ENCODE measurements at regions not wholly inside any gene's neighbourhood (a gene's known extent, or its start where the extent isn't known, plus 50 kb on each side); places are given as distances from the start of the nearest gene placed in this dataset.

DNA sequence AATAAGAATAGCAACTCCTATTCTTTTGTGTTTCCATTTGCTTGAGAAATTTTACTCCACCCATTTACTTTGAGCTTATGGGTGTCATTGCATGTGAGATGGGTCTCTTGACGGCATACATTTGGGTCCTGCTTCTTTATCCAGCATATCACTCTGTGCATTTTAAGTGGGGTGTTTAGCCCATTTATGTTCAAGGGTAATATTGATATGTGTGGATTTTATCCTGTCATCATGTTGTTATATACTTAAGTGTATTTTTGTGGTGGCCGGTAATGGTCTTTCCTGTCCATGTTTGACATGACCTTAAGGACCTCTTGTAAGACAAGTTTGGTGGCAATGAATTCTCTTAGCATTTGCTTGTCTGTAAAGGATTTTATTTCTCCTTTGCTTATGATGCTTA, 100.1 kb downstream of the ATP23 start:
- POLR2A ChIA-PET, result no interaction called here
- peaks cover 0 to 12% (median 0%) of the 10 kb centered on the region in 5 experiments for H3K9me3 ChIP-seq (ENCODE audit: control extremely low read depth in 1 of 5, control insufficient read depth in 4 of 5, insufficient read depth in 2 of 5, low read depth in 1 of 5, low read length in 4 of 5)
- H3K4me3 ChIP-seq (ENCODE audit: control insufficient read depth in 1 of 7, extremely low read depth in 1 of 7, insufficient read depth in 4 of 7, low read depth in 2 of 7, low read length in 6 of 7), result no peak overlapping the region
- CTCF ChIA-PET, result no interaction called here
- no peaks in the 10 kb centered on the region for H3K27me3 ChIP-seq (replicated peaks in 2 of 5; ENCODE audit: control insufficient read depth in 4 of 5, insufficient read depth in 5 of 5, low read length in 4 of 5)
- no CpG with 5 or more reads among the region's 2 CpGs for WGBS (ENCODE audit: insufficient coverage)
- H3K36me3 ChIP-seq (ENCODE audit: control insufficient read depth in 4 of 4, insufficient read depth in 4 of 4, low read length in 3 of 4), result no peaks in the 10 kb centered on the region
- DNase-seq, result no peak
- H3K4me1 ChIP-seq (ENCODE audit: control extremely low read depth in 1 of 4, control insufficient read depth in 4 of 4, insufficient read depth in 4 of 4, low read length in 3 of 4), result no peaks in the 10 kb centered on the region
- no peak overlapping the region for H3K27ac ChIP-seq (ENCODE audit: insufficient read depth in 1 of 2, low read depth in 1 of 2, low read length in 2 of 2, poor library complexity in 1 of 2, severe bottlenecking in 2 of 2)

DNA sequence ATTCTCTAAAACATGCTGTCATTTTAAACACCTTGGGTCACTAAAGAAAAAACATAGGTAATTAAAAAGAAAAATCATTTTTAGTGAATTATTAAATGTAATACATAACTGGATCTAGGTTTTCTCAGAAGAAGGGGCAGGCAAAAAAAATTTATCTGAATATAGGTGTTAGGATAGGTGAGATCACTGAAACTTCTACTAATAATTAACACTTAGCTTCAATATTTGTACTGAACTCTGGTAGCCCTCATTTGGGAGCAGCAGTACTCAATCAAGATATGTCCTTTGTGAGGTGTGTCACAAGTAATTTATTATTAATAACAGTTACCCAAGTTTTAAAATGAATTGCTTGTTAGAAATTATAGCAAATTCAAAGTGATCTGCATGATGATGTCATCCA, 103.6 kb downstream of the ATP23 start:
- ChIA-PET POLR2A (no interaction called here), CTCF (no interaction called here)
- Histone ChIP-seq H3K27ac (ENCODE audit: insufficient read depth in 1 of 2, low read depth in 1 of 2, low read length in 2 of 2, poor library complexity in 1 of 2, severe bottlenecking in 2 of 2) (no peak overlapping the region), H3K4me1 (ENCODE audit: control extremely low read depth in 1 of 4, control insufficient read depth in 4 of 4, insufficient read depth in 4 of 4, low read length in 3 of 4) (no peaks in the 10 kb centered on the region), H3K4me3 (ENCODE audit: control insufficient read depth in 1 of 7, extremely low read depth in 1 of 7, insufficient read depth in 4 of 7, low read depth in 2 of 7, low read length in 6 of 7) (no peak overlapping the region), H3K27me3 (replicated peaks in 2 of 5; ENCODE audit: control insufficient read depth in 4 of 5, insufficient read depth in 5 of 5, low read length in 4 of 5) (no peaks in the 10 kb centered on the region), H3K9me3 (ENCODE audit: control extremely low read depth in 1 of 5, control insufficient read depth in 4 of 5, insufficient read depth in 2 of 5, low read depth in 1 of 5, low read length in 4 of 5) (peaks cover 0 to 6% (median 0%) of the 10 kb centered on the region in 5 experiments), H3K36me3 (ENCODE audit: control insufficient read depth in 4 of 4, insufficient read depth in 4 of 4, low read length in 3 of 4) (no peaks in the 10 kb centered on the region)
- DNase-seq, result no peak

DNA sequence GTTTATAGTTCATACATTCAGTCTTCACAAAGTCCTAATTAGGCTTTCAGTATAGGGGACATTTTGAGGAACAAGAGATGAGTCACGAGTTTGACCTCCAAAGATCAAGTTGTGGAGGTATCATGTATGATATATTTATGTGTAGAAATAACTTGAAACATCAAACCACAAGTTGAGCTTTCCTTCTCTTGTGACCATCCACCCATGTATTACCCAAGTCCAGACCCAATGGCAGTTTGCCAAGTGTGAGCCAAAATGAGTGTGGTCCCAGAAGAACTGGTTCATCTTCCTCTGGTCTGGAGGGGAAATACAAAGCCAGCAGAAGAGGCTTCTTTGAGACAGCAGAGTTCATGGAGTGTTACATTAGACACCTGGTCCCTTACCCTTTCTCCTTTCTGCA, 104.9 kb downstream of the ATP23 start:
- Histone ChIP-seq H3K4me3 (ENCODE audit: control insufficient read depth in 1 of 7, extremely low read depth in 1 of 7, insufficient read depth in 4 of 7, low read depth in 2 of 7, low read length in 6 of 7) (no peak overlapping the region), H3K27ac (ENCODE audit: insufficient read depth in 1 of 2, low read depth in 1 of 2, low read length in 2 of 2, poor library complexity in 1 of 2, severe bottlenecking in 2 of 2) (no peak overlapping the region), H3K27me3 (replicated peaks in 2 of 5; ENCODE audit: control insufficient read depth in 4 of 5, insufficient read depth in 5 of 5, low read length in 4 of 5) (no peaks in the 10 kb centered on the region), H3K9me3 (ENCODE audit: control extremely low read depth in 1 of 5, control insufficient read depth in 4 of 5, insufficient read depth in 2 of 5, low read depth in 1 of 5, low read length in 4 of 5) (peaks cover 0 to 6% (median 1%) of the 10 kb centered on the region in 5 experiments), H3K4me1 (ENCODE audit: control extremely low read depth in 1 of 4, control insufficient read depth in 4 of 4, insufficient read depth in 4 of 4, low read length in 3 of 4) (no peaks in the 10 kb centered on the region), H3K36me3 (ENCODE audit: control insufficient read depth in 4 of 4, insufficient read depth in 4 of 4, low read length in 3 of 4) (no peaks in the 10 kb centered on the region)
- CTCF ChIA-PET, result no interaction called here
- WGBS (ENCODE audit: insufficient coverage), result no CpG with 5 or more reads among the region's 1 CpG
- no peak for DNase-seq
- POLR2A ChIA-PET, result no interaction called here

DNA sequence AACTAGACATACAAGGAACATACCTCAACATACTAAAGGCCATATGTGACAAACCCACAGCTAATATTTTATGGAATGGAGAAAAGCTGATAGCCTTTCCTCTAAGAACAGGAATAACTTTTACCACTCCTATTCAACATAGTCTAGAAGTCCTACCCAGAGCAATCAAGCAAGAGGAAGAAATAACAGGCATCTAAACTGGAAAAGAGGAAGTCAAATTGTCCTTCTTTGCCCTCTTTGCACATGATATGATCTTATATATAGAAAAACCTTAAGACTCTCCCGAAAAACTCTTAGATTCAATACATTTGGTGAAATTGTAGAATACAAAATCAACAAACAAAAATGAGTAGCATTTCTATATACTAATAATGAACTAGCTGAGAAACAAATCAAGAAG, 110.0 kb downstream of the ATP23 start:
- Histone ChIP-seq H3K4me3 (ENCODE audit: control insufficient read depth in 1 of 7, extremely low read depth in 1 of 7, insufficient read depth in 4 of 7, low read depth in 2 of 7, low read length in 6 of 7) (no peak overlapping the region), H3K9me3 (ENCODE audit: control extremely low read depth in 1 of 5, control insufficient read depth in 4 of 5, insufficient read depth in 2 of 5, low read depth in 1 of 5, low read length in 4 of 5) (peaks cover 0 to 1% (median 0%) of the 10 kb centered on the region in 5 experiments), H3K27me3 (replicated peaks in 2 of 5; ENCODE audit: control insufficient read depth in 4 of 5, insufficient read depth in 5 of 5, low read length in 4 of 5) (no peaks in the 10 kb centered on the region), H3K36me3 (ENCODE audit: control insufficient read depth in 4 of 4, insufficient read depth in 4 of 4, low read length in 3 of 4) (no peaks in the 10 kb centered on the region), H3K27ac (ENCODE audit: insufficient read depth in 1 of 2, low read depth in 1 of 2, low read length in 2 of 2, poor library complexity in 1 of 2, severe bottlenecking in 2 of 2) (no peak overlapping the region), H3K4me1 (ENCODE audit: control extremely low read depth in 1 of 4, control insufficient read depth in 4 of 4, insufficient read depth in 4 of 4, low read length in 3 of 4) (no peaks in the 10 kb centered on the region)
- POLR2A ChIA-PET, result no interaction called here
- CTCF ChIA-PET, result no interaction called here
- no CpG with 5 or more reads among the region's 1 CpG for whole genome bisulfite sequencing (ENCODE audit: insufficient coverage)
- no peak for DNase-seq

DNA sequence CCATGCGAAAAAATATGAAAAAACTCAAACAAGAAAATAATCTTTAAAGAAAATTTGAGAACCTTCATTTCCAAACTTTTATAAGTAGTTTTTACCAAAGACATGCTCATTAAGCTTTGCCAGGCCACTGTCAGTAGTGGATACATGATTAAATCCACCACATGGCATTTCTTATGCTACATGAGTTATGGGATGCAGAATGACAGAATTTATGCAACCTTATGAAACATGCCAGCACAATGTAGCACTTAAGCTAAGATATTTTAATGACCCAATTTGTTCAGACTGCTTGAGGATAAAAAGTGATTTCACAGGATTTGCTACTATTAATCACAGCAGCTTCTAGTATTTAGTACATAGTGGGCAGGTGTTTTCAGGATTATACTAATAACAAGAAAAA, 123.3 kb downstream of the ATP23 start:
- no peaks in the 10 kb centered on the region for H3K4me1 ChIP-seq (ENCODE audit: control extremely low read depth in 1 of 4, control insufficient read depth in 4 of 4, insufficient read depth in 4 of 4, low read length in 3 of 4)
- CTCF ChIA-PET, result interaction anchor here (0.5 kb wide), 1 partner anchor 247 kb away, joined by 3 read pairs; no protein-coding TSS in a partner anchor
- H3K36me3 ChIP-seq (ENCODE audit: control insufficient read depth in 4 of 4, insufficient read depth in 4 of 4, low read length in 3 of 4), result no peaks in the 10 kb centered on the region
- no peaks in the 10 kb centered on the region for H3K27me3 ChIP-seq (replicated peaks in 2 of 5; ENCODE audit: control insufficient read depth in 4 of 5, insufficient read depth in 5 of 5, low read length in 4 of 5)
- H3K9me3 ChIP-seq (ENCODE audit: control extremely low read depth in 1 of 5, control insufficient read depth in 4 of 5, insufficient read depth in 2 of 5, low read depth in 1 of 5, low read length in 4 of 5), result peaks cover 0 to 1% (median 0%) of the 10 kb centered on the region in 5 experiments
- POLR2A ChIA-PET, result no interaction called here
- no peak overlapping the region for H3K4me3 ChIP-seq (ENCODE audit: control insufficient read depth in 1 of 7, extremely low read depth in 1 of 7, insufficient read depth in 4 of 7, low read depth in 2 of 7, low read length in 6 of 7)
- no peak for DNase-seq
- no peak overlapping the region for H3K27ac ChIP-seq (ENCODE audit: insufficient read depth in 1 of 2, low read depth in 1 of 2, low read length in 2 of 2, poor library complexity in 1 of 2, severe bottlenecking in 2 of 2)
- no CpG with 5 or more reads among the region's 1 CpG for WGBS (ENCODE audit: insufficient coverage)

DNA sequence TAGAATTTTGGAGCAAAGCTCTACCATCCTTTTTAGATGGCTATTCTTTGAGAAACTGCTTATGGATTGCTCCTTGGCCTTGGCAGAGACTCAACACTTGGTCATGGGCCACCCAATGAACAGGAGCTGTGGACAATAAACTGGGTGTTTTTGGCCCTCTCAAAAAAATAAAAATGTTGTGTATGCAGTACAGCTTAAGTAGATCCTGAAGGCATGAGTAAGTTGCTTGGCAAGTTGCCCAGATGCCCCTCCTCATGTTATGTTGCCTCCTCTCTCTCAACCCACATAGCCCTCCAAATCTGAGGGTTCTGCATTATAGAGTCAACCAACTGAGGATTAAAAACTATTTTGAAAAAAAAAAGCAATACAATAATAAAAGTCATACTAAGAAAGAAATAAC, 124.9 kb downstream of the ATP23 start:
- no peaks in the 10 kb centered on the region for H3K4me1 ChIP-seq (ENCODE audit: control extremely low read depth in 1 of 4, control insufficient read depth in 4 of 4, insufficient read depth in 4 of 4, low read length in 3 of 4)
- ChIA-PET POLR2A (no interaction called here), CTCF (no interaction called here)
- DNase-seq, result no peak
- H3K27me3 ChIP-seq (replicated peaks in 2 of 5; ENCODE audit: control insufficient read depth in 4 of 5, insufficient read depth in 5 of 5, low read length in 4 of 5), result no peaks in the 10 kb centered on the region
- H3K36me3 ChIP-seq (ENCODE audit: control insufficient read depth in 4 of 4, insufficient read depth in 4 of 4, low read length in 3 of 4), result no peaks in the 10 kb centered on the region
- H3K9me3 ChIP-seq (ENCODE audit: control extremely low read depth in 1 of 5, control insufficient read depth in 4 of 5, insufficient read depth in 2 of 5, low read depth in 1 of 5, low read length in 4 of 5), result no peaks in the 10 kb centered on the region
- H3K4me3 ChIP-seq (ENCODE audit: control insufficient read depth in 1 of 7, extremely low read depth in 1 of 7, insufficient read depth in 4 of 7, low read depth in 2 of 7, low read length in 6 of 7), result no peak overlapping the region
- H3K27ac ChIP-seq (ENCODE audit: insufficient read depth in 1 of 2, low read depth in 1 of 2, low read length in 2 of 2, poor library complexity in 1 of 2, severe bottlenecking in 2 of 2), result no peak overlapping the region

DNA sequence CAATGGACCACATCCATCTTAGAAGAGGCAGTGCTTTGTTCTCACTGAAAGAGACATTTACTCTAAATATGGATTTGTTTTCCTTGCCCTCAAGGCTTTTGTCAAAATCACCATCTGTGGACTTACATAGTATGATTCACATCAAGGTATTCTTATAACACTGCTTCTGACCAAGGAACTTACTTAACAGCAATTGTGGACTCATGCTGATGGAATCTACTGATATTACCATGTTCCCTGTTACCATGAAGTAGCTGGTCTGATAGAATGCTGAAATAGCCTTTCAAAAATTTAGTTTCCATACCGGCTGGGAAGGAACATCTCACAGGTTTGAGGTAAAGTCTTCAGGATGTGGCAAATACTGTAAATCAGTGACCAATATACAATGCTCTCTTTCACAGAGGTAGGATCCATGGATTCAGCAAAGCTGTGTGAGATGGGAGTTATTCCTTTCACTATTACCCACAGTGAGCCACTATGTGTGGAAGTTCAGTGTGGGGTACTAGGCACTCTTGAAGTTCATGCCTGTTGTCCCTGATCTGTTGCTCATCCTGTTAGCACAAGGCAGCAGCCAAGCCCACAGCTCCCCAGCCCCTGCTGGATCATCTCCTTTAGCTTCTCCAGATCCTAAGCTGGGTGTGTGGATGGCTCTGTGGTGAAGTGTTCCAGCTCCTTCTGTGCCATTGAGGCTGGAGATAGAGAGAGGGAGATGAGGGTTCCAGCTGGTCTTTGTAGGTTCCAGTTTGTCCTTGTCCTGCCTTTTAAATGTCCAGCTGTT, 126.4 kb downstream of the ATP23 start:
- CTCF ChIA-PET, result no interaction called here
- Histone ChIP-seq H3K27me3 (replicated peaks in 2 of 5; ENCODE audit: control insufficient read depth in 4 of 5, insufficient read depth in 5 of 5, low read length in 4 of 5) (no peaks in the 10 kb centered on the region), H3K27ac (ENCODE audit: insufficient read depth in 1 of 2, low read depth in 1 of 2, low read length in 2 of 2, poor library complexity in 1 of 2, severe bottlenecking in 2 of 2) (no peak overlapping the region), H3K4me1 (ENCODE audit: control extremely low read depth in 1 of 4, control insufficient read depth in 4 of 4, insufficient read depth in 4 of 4, low read length in 3 of 4) (no peaks in the 10 kb centered on the region), H3K4me3 (ENCODE audit: control insufficient read depth in 1 of 7, extremely low read depth in 1 of 7, insufficient read depth in 4 of 7, low read depth in 2 of 7, low read length in 6 of 7) (no peak overlapping the region), H3K9me3 (ENCODE audit: control extremely low read depth in 1 of 5, control insufficient read depth in 4 of 5, insufficient read depth in 2 of 5, low read depth in 1 of 5, low read length in 4 of 5) (no peaks in the 10 kb centered on the region), H3K36me3 (ENCODE audit: control insufficient read depth in 4 of 4, insufficient read depth in 4 of 4, low read length in 3 of 4) (no peaks in the 10 kb centered on the region)
- POLR2A ChIA-PET, result no interaction called here
- no peak for DNase-seq
- 0% methylated on average over 1 of the region's 1 CpG for WGBS (ENCODE audit: insufficient coverage)
